ENCODE measurements at regions not wholly inside any gene's neighbourhood (a gene's known extent, or its start where the extent isn't known, plus 50 kb on each side); places are given as distances from the start of the nearest gene placed in this dataset.

DNA sequence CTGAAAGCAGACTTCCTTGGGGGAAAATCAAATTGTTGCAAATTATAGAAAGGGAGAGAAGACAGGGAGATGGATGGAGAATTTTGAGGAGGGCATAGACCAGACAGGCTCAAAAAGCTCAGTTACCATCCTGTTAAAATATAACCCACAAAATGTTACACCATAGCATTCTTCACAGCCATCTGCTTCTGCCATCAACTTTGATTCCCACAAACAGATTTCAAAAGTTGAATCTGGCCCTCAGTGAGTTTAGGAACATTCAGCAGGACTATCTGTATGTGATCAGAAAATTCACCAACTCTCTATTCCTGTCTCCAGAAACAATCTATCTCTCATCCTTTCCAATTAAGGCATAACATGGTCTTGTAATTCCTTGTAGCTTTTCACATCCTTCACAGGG is 159.8 kb upstream of the CCDC68 start:
- TF ChIP-seq TAF1 (IDR thresholded peaks at IDR 0.05; ENCODE audit: low read depth, low read length) = no peak
- TF ChIP-seq SPI1 (IDR thresholded peaks at IDR 0.05; ENCODE audit: low read depth, low read length) = no peak
- no peak for TF ChIP-seq POLR2AphosphoS5 (IDR thresholded peaks at IDR 0.05; ENCODE audit: low read depth, low read length)
- TF ChIP-seq POLR2A (IDR thresholded peaks at IDR 0.05; ENCODE audit: low read depth, low read length) = no peak
- no peak for TF ChIP-seq POU2F2 (IDR thresholded peaks at IDR 0.05; ENCODE audit: low read depth, low read length)
- no peak for TF ChIP-seq PAX5 (IDR thresholded peaks at IDR 0.05; ENCODE audit: insufficient read depth, low read length, severe bottlenecking)
